ENCODE measurements at regions not wholly inside any gene's neighbourhood (a gene's known extent, or its start where the extent isn't known, plus 50 kb on each side); places are given as distances from the start of the nearest gene placed in this dataset.

DNA sequence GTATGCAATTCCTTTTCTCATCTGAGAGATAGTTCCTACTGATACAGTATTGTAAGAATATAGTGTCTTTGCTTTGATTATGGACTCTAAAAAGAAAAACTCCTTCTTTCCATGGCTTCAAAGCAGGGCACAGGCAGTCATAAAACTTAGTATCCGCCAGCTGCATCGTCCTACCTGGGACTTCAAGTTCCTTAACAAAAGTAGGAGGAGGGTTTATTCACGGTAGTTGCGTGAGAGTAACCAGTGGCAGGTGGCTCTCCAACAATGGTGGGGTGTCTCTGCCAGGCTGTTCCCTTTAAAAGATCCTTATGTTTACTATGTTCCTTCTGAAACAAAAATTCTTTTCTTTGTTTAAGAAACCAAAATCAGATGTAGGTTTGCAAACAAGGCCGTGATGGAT, 173.5 kb upstream of the DMAC1 start:
- TF ChIP-seq, protein P1, sequence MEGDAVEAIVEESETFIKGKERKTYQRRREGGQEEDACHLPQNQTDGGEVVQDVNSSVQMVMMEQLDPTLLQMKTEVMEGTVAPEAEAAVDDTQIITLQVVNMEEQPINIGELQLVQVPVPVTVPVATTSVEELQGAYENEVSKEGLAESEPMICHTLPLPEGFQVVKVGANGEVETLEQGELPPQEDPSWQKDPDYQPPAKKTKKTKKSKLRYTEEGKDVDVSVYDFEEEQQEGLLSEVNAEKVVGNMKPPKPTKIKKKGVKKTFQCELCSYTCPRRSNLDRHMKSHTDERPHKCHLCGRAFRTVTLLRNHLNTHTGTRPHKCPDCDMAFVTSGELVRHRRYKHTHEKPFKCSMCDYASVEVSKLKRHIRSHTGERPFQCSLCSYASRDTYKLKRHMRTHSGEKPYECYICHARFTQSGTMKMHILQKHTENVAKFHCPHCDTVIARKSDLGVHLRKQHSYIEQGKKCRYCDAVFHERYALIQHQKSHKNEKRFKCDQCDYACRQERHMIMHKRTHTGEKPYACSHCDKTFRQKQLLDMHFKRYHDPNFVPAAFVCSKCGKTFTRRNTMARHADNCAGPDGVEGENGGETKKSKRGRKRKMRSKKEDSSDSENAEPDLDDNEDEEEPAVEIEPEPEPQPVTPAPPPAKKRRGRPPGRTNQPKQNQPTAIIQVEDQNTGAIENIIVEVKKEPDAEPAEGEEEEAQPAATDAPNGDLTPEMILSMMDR (IDR thresholded peaks at IDR 0.05) = no peak
- TF ChIP-seq POLR2A (IDR thresholded peaks at IDR 0.05) = no peak

Measured in body of pancreas (tissue), 4 donors.